Right kidney (tissue), 1 donor: ENCODE measurements at regions not wholly inside any gene's neighbourhood (a gene's known extent, or its start where the extent isn't known, plus 50 kb on each side); places are given as distances from the start of the nearest gene placed in this dataset.

Experiments used
- DNase-seq: peaks from one replicate; pipeline ENCODE4 v3.0.0-alpha.2; 2016

DNA sequence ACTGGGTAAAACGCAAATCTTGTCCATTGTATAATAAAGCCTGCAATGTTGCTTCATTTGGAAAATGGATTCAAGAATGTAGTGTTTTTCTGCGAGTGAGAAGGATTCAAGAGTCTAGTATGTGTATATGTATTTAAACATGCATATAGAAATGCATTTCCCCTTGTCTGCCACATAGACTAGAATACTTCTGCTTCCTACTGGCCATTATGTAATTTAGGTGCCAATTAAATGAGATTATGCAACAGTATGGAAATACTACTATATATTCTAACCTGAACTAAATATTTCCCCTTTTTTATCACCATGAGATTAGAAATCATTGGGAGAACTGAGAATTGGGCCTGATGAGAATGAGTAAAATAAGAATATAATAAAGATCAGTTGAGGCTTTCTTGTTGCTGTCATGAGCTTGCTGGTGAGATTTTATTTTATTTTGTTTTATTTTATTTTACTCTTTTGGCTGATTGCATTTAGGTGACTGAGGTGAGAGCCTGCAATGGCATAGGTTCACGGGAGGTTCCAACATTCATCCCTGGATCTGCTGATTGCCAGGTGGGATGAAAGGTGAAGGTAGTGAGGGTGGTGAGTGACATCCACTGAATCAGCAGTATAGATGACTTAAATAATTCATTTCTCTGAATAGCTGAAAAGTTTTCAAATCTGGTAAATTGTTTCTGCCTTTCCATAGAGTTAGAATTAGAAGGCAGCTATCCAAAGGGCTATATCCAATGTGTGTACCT, 95.6 kb upstream of the SLC4A4 start:
- no peak for DNase-seq

- no peak for DNase-seq
These were observed 91.1 kb upstream of the SLC4A4 start for GRCh38 chr4:71247706-71248105.

- no peak for DNase-seq
These were observed 87.6 kb upstream of the SLC4A4 start for GRCh38 chr4:71251261-71251660.

DNA sequence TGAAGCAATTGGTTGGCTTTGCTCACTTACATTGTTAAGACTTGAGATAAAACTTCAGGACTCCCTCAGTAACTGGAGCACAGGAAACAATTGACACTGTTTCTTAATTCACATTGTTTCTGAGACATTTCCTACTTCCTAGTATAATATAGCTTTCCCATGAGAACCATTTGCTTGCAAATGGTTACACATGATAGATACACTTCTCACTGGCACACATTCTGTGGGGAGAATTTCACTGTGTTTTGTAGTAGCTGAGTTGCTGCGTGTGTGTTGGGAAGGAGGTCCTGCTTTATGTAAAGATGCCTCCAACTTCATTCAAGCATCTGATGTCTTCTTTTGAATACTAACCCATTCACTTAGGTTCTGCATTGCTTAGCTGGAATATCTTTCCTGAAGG, 85.3 kb upstream of the SLC4A4 start:
- DNase-seq = no peak

DNA sequence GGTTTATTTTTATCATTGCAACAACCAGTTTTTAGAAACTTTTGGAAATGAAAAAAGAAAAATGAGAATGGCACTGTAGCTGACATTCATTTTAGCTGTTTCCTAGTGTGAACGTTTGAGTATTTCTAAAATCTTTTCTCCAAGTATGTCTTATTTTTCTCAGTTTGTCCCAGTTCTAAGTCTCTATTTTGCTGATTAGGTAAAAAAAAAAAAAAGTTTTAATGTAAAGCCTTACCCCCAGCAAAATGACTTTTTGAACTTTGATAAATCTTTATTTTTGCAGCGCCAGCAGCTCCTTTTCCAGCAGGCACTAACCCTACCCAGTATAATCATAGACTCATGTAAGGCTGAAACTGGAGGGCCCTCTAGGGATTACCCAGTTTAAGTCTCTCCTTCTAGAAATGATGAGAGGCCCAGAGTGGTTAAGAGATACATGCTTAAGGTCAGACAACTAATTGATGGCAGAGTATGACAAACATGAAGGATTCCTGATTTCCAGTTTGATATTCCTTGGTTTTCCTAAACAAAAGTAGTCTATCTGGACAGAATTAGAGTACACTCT, 84.3 kb upstream of the SLC4A4 start:
- no peak for DNase-seq

DNA sequence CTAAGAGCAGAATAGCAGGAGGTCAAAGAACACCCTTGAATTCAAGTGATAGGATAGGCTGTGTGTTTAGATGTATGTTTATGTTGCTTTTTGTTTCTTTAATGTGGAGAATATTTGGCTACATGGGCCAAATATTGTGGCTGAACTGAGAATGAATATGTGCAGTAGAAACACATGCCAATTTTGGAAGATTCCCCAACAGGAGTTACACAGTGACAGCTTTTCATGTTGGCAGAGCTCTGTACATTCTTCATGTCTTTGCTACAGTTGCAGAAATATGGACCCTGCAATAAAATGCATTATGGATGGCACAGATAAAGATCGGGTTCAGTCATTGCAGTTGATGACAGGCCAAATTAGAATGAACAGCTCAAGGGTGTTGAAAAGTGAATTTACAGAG, 82.8 kb upstream of the SLC4A4 start:
- DNase-seq = no peak

DNA sequence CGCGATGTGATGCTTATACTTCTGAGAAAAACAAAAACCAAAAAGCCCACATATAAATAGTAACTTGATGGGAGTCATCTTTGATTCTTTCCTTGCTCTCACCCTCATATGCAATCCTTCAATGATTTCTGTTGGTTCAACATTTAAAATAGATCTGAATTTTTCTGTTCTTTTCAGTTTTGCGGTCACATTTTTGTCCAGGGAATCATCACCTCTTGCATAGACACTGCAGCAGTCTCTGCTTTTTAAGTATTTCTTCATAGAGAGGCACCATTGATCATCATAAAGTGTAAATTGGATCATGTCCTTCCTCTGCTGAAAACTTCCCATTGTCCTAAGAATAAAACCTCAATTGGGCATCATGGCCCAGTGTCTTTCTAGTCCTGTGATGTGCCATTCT, 81.1 kb upstream of the SLC4A4 start:
- no peak for DNase-seq

DNA sequence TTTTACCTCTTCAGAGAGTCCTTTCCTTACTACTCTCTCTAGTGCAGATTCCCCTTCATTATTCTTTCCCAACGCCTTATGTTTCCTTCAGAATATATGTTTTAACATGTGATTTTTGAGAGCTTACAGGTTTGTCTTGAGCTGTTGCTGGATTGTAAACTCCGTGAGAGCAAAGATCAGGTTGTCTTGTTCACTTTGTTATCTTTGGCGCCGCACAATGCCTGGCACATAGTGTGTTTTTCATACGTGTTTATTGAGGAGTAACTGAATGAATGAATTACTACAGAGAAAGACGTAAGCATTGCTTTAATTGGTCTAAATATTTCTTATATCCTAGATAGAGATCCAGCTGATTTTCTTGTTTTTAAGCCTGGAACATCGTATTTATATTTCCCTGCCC, 80.5 kb upstream of the SLC4A4 start:
- DNase-seq = no peak

DNA sequence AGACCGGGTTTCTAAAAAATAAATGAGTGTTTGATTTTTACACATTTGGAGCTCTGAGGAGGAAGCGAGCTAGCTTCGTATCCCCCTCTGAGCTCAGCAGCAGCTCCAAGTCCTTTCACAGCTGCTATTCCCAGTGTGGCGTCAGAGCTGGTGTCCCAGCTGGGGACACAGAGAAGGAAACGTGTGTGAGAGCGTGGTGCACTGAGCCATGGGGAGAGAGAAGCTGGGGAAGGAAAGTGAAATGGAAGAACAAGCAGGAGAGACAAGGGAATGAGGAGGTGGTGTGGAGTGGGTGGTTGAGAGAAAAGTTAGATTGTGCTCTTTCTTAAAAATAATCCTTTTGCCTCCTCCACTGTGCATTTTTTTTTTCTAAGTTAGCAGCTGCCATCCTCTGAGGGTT, 79.5 kb upstream of the SLC4A4 start:
- no peak for DNase-seq

- no peak for DNase-seq
These were observed 78.9 kb upstream of the SLC4A4 start for GRCh38 chr4:71259911-71260331.

DNA sequence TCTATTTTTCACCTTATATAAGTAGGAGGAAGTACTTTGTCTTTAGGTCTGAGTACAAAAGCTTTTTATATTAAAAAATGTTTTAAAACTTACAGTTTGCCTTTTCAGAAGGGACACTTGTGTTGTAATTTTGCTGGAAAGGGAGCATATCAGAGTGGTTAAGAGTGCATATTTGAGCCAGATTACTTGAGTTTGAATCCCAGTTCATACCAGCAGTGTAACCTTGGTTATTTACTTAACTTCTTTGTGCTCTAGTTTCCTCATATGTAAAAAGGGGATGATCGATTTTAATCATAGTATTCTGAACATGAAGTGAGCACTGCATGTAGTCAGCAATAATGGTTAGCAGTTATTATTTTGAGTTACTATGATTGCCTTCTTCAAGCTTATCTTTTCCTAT, 78.3 kb upstream of the SLC4A4 start:
- DNase-seq = no peak

GRCh38 chr4:71261001-71261400, 77.8 kb upstream of the SLC4A4 start:
- no peak for DNase-seq

- DNase-seq = no peak
These were observed 77.1 kb upstream of the SLC4A4 start for GRCh38 chr4:71261633-71262121.

- no peak for DNase-seq
These were observed 76.7 kb upstream of the SLC4A4 start for GRCh38 chr4:71262161-71262560.

DNA sequence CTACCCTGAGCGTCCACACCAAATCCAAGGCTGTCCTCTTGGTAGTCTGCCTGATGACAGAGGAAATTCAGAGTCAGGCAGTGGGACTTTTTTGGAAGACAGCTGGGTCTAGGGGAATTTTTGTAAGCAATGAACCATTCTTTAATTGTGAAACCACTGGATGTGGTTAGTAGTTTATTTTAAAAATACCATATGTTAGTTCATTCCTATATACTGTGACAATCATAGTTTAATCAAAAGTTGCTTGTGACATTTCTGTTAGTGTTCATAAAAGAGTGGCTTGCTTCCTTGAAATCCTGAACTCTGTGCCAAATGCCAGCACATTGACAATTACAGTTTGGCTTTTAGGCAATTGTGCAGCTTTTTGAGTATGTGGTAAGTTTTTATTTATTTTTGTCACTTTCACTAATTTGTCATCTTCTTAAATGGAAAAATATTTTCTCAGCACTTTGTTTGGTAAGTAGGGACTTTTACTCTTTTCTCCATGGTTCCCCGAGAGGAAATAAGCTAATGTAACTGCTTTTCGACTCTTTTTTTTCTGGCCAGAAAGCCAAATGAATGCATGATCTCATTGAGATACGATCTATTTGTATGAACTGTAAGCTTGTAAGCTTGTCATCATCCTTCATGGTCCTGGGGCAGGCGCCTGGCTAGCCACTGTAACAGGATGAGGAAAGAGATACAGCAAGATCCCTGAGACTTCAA, 72.6 kb upstream of the SLC4A4 start:
- DNase-seq = no peak

DNA sequence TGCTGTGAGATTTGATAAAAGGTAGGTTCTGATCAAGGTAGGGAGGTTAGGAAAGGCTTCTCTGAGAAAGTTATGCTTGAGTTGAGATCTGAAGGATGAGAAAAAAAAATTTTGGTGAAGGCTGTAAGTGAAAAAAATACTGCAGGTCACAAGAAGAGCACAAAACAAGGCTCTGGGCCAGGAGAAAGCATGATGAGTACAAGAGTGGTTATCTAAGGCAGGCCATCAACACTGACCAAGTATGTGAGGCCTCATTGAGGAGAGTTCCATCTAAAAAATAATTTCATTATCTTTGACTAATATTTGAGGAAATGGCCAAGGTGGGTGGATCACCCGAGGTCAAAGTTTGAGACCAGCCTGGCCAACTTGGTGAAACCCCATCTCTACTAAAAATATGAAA, 71.6 kb upstream of the SLC4A4 start:
- no peak for DNase-seq

- no peak for DNase-seq
These were observed 70.7 kb upstream of the SLC4A4 start for GRCh38 chr4:71268166-71268565.

DNA sequence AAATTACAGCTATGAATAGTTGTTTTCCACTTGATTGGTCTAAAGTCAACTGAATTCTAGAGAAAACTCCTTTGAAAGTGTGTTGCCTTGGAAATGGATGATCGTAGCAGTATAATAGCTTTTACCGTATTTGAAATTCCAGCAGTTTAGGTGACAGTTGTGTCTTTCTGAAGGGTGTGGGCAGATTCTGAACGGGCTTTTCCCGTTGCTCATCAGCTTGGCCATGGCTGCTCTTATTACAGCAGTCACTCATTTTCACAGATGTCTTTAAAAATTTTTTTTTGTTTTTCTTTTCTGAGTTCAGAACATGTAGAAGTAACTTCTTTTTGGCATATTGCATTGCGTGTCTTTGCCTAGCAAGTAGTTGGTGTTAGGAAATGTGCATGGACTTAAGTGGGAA, 69.6 kb upstream of the SLC4A4 start:
- no peak for DNase-seq

GRCh38 chr4:71270901-71271300, 67.9 kb upstream of the SLC4A4 start:
- no peak for DNase-seq

GRCh38 chr4:71272976-71273375, 65.8 kb upstream of the SLC4A4 start:
- DNase-seq = no peak

DNA sequence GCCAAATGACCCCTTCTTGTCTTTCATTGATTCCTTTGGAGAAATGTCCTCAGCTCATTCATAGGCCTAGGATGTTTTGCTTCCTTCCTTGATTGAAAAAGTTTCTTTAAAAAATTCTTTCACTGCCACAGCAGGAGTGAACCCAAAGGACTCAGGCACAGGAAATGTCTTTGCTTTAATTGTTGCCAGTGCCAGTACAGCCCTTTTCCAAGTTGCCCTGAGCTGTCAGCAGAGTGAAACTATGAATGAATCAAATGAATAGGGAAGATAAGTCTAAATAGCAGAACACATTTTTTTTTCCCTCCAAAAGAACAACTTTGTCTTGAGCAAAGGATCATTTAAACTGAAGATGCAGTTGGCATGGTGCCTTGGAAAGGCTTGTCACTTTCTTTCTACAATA, 63.8 kb upstream of the SLC4A4 start:
- DNase-seq = no peak

- DNase-seq = no peak
These were observed 63.2 kb upstream of the SLC4A4 start for GRCh38 chr4:71275570-71275969.

- DNase-seq = no peak
These were observed 61.5 kb upstream of the SLC4A4 start for GRCh38 chr4:71277353-71277752.
